Embryonic facial prominence (tissue), 1 donor: ENCODE measurements at regions not wholly inside any gene's neighbourhood (a gene's known extent, or its start where the extent isn't known, plus 50 kb on each side); places are given as distances from the start of the nearest gene placed in this dataset.
"Not testable (repeated sequence)": the region's sequence is repeated elsewhere in the genome, so short reads cannot be mapped to it uniquely, and the experiment has no call there.

Source experiments
- DNase-seq: peaks from one replicate; pipeline ENCODE4 v3.0.0-alpha.2; 2016; ENCODE audit errors: extremely low spot score

DNA sequence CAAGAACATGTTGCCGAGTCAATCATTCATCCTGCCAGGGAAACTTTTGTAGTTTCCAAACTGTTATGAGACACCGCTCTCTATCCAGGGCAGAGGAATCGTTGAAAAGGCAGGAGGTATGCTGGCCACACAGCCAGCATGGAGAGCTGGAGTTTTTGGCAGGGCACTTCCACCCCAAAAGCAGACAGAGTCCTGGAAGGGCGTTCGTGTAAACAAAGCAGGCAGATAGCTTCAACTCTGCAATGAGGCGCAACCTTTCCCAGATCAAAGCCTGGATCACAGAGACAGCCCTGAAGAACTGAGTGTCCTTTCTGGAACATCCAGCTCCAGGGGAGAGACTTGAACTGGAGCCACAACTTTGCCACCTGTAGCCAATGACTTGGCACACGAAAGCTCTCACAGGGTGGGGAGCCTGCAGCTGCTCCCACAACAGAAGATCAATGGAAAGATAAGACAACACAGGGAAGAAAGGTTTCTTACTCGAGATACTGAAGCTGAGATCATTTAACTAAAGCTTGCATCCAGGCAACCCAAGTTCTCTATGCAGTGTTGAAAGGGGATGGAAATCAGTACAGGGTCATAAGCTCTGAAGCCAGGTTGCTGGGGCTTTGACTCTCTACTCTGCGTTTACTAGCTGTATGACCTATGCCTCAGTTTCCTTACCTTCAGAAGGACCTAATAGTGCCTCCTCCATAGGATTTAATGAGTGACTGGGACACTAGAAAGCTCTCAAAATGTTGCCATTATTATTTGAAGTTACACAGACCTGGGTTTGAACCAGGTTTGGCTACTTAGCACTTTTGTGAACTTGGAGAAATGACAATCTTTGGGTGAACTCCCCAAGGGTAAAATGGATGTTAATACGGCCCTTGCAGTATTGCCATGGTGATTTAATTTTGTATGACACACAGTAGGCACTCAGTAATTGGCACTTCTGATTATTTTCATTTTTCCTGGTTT, 434.8 kb upstream of the NPVF start:
- no peak for DNase-seq

DNA sequence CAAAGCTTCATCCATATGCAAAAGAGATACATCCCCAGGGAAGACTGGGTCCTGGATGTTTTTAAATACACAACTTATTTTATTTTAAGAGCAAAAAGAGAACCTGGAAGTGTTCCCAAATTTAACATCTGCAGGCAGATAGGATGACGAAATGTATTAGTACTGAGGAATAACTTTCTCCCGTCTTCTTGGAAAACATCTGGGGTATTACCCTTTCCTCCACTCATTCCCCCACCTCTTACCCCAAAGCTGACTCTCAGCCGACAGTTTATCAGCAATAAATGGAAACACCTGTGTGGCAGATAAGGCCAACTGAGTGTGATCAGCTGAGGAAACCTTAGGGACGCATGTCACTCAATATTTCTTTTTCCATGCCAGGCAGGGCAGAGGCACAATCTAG, 435.6 kb upstream of the NPVF start:
- peak; percentile 73 for DNase-seq

DNA sequence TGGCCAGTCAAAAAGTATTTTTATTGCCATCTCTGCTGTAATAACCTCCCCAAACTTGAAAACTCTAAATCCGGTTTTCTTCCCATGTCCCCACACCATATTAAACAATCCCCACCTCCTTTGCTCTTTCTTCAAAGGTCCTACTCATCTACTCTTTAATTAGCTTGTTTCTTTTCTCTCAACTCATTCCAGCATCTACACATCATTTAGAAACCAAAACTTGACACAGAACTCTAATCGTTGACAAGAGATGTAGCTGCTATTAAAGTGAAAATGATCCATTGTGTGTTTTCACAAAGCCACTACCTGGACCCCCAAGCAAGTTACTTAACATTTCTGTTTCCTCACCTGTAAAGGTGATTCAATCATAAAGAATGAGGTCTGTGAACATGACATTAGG, 436.3 kb upstream of the NPVF start:
- DNase-seq, result no peak

DNA sequence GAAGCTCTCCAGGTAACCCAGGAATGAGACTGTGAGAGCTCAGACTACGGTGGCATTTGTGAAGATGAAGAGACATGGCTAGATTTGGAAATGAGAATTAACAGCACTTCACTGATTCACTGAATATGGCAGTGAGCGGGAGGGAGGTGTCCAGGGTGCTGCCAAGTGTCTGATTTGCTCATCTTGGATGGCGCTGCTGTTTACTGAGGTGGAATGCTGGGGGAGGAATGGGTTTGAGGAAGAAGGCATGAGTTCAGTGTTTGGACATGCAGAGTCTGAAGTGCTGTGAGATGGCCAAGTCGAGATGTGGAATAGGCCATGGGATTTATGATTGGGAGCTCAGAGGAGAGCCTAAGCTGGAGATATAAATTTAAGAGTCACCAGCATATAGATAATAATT, 437.1 kb upstream of the NPVF start:
- no peak for DNase-seq

DNA sequence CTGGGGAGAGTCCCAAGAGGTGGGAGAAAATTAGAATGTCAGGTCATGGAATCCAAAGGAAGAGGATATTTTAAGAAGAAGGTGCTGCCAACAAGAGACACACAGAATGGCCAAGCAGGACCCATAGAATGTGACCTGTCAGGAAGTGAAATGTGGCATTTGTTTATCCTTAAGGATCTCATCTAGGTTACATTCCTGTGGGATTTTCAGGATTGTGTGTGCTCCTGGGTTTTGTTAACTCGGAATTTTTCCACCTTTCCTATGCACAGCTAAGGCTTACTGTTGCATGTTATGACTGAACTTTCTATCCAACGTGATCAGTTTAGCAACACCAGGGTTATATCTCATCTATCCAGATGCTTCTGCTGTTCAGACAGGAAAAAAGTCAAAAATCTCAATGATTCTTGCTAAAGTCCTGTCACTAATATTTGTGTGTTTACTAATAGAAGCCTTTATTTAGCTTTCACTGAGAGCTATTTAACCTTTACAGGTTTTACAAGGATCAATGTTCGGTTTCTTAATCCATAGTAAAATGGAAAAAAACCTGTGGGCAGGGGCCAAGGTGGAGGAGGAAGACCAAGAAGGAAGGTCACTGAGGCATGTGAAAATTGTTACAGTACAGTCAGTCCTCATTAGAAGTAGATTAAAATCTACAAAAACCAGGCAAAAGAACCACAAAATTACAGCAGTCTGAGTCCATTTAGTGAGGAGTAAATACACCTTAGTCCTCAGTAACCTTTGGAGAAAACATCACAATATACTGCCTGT, 437.8 kb upstream of the NPVF start:
- DNase-seq, result no peak

DNA sequence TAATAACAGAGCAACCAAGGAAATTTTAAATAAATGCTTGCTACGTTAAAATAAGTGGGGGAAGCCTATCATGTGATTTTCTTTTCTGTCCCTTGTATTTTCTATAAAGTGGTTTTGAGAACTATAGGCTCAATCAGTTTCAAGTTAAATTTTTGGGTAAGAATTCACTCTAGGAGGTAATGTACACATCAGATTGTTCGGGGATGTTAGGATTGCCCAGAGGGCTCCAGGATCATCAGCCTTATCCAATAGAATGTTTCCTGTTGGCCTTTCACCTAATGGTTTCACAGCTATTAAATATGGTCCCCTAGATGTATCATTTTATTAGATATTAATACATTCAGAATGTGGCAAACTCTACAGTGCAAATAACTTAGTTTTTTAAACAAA, 438.4 kb upstream of the NPVF start:
- no peak for DNase-seq

DNA sequence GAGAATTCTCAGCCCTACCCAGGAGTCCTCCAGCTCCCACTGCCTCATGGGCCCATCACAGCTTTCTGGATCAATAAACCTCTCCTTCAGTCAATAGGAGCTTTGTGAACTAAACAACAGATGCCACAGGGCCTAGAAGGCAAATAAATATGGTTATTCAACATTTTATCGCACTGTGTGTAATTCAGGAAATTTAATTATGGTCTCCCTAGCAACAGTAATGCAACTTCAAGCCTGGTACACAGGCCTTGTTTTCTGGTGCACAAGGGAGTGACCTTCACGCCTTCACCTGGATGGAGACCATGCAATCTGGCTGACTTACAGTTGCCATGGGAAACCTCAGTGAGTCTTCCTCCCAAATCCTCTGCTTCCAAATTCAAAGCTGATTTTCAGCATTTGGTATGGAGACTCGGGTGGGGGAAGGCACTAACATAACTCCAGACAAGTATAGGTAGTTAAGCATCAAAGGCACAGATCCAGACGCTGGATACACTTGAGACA, 441.0 kb upstream of the NPVF start:
- DNase-seq, result no peak

DNA sequence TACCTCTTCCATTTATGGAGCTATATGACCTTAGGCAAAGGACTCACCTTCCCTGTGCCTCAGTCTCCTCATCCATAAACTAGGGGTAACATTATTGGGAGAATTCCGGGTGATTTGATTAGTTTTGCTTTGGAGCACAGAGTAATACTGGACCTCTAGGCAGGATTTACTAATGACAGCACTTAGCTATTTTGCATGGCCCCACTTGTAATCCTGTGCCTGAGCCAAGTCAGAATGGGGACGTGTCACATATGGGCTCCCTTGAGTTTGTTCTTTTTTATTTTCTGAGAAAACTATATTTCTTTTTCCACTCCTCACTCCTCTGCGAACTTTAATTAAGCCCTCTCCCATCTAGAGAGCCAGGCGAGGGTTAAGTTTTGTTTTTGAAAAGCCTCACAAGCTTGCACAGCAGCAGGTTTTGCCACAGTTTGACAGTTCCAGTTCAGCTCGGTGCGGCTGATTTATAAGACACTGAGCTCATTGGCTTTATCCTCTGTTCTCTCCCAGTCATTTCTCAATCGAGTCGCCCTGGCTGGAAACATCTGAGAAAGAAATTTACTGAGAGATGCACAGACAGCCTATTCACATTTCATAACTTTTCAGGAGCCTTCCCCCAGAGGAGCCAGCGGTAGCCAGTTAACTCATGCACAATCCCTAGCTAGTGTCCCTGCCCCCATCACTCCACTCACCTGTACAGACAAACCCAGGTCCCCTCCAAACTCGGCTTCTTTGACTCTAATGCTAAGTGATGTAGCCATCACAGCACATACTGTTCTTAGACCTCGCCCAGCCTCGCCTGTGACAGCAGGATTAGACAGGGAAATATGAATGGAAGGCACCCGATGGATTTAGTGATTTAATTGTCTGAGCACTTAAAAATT, 441.9 kb upstream of the NPVF start:
- DNase-seq, result no peak

DNA sequence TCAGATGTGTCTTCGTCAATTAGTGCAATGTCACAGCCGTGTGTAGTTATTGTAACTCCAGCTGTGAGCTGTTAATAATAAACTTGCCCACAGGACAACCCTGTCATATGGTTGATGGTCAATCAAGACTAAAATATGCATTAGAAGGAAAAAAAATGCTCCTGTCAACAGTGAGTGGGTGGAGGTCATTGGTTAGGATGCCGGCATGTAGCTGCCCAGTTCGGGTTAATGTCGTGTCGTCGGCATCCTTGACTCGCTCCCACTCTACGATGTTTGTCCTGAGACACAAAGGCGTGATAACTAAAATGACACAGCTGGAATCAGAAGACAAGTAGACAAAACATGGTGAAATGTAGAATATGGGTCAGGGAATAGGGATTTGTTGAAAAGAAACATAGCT, 442.8 kb upstream of the NPVF start:
- no peak for DNase-seq

DNA sequence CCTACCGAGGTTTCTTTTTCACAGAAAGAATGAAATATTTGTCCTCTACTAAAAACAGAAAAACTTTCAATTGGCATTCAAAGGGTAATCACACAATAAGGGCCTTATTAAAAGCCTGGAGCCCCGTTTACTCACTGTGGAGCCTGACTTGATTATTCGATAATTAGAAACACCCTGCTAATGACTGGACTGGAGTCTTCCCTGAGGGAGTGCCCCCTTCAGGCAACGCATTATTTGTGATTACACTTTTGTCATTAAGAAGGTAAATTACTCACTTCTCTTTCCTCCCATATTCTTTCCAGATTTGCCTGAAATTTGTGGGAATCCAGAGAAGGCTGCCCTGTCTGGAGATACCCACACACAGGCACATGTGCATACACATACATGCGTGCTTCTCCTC, 444.2 kb upstream of the NPVF start:
- no peak for DNase-seq

DNA sequence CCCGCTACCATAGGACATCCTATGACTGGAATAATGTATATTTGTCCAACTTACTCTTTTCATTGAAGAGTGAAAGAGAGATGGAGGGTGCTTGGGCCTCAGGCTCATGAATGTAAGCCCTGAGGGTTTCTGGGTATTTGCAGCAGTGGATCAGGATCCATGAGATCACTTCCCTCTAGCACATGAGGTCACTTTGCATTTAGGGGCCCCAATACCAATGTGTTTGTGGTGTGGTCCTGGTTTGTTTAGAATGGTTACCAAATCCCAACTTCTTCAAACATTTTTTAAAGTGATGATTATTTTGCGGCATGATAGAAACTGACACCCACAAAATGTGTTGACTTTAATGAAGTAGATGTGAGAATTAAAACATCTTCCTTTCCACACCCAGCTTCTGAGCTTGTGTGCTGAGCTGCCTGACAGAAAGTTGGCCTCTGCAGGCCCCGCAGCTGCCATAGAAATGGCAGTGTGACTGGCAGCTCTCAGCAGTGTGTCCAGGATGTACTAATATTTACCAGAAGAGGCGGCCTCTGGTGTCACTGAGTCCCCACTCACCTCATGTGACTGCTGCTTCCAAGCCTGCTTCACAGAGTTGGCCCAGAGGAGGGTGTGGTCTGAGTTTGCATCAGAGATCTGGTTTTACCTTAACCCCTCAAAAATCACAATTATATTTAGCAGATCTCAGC, 447.6 kb upstream of the NPVF start:
- DNase-seq, result no peak

DNA sequence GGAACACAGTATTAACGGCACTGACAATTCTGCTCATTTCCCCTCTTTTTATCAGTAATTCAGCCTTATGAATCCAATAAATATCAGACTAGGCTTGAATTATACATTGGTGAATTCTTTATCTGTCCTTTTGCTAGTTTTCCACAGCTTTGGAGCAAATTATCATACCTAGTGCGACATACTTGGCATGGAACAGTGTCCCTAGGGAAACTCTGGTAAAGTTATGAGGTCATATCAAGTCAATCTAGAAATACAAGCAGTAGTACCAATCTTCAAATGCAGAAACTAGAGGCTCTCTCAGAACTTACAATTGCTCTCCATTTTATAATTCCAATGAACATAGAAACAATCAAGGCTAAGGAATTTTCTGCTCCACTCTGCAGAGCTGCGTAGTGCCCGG, 449.3 kb upstream of the NPVF start:
- DNase-seq, result no peak

DNA sequence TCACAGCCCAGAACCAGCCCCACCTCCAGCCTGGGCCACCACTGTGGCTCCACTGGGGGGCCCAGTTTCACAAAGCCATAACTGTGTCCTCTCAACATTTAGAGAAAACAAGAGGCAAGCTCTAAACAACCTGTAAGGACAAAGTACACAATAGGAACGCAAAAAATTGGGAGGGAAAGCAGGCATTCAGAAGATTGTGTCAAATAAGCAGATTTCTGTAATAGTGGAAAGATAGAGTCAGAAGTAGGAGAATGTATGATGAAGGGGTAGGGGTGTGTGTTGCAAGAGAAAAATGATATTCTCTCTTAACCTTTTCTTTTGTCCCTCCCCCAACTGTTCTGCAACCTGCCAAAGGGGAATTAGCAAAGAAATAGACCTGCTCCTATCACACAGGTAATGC, 449.9 kb upstream of the NPVF start:
- no peak for DNase-seq

DNA sequence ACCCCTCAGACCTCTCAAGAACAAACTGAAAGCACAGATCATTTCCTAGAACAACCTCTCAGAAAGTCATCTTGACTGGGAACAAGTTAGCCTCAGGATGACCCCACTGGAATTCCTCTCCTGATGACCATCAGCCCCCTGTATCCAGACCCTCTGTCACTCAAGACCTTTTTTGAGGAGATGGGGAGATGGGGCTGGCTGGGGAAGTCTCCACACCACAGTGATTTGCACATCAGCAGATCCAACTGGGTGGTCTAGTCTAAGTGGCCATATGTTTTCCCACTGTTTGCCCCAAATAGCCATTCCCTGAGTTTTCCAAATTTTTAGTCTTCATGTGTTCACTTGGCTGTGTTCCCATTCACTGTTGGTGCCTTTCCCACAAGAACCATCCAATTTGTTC, 452.4 kb upstream of the NPVF start:
- no peak for DNase-seq

DNA sequence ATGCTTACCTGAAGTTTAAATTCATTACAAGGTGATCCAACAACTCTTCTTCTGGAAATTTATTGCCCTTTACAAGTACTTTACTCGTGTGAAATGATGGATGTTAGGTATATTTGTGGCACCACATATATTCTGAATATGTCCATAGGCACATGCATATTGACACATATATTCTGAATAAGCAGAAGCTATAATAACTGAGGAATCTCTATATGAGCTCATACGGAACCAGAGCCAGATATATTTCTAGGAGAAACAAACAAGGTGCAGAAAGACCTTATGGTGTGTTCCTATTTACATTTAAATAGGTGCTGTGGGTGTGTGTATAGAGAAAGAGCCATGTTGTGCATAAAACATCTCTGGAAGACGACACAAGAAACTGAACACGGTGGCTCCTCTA, 456.1 kb upstream of the NPVF start:
- no peak for DNase-seq

DNA sequence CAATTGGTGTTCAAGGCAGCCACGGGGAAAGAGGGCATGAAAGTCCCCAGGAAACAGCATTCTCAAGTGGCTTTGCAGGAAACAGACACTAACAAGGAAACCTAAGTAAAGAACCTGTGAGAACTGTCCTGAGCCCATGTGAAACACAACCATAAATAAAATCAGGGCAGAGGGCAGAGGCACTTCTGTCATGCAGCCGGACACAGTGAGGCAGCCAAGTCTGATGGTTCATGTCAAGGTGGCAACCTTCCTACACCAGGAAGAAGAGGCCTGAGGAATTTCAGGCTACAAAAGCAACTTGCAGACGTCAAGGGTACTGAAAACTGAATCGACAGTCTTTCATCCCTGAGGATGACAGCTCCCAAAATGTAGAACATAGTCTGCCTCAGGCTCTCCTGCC, 458.2 kb upstream of the NPVF start:
- DNase-seq, result no peak

DNA sequence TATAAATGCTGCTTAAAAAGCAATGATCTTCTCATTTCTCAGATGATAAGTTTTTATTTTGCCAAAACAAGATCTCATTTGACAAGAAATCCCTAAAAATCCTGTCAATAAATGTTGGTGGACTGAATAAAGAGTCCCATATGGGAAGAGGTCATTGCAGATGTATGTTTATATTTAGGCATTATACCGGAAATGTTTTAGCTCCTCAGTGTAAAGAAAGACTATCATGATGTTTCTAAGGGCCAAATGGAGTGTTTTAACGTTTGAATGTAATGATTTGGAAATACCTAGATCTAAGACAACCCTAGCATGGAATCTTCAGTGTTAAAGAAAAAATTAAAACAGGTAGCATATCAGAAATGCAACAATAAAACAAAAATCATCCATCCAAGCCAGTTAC, 457.8 kb upstream of the NFE2L3 start:
- no peak for DNase-seq

DNA sequence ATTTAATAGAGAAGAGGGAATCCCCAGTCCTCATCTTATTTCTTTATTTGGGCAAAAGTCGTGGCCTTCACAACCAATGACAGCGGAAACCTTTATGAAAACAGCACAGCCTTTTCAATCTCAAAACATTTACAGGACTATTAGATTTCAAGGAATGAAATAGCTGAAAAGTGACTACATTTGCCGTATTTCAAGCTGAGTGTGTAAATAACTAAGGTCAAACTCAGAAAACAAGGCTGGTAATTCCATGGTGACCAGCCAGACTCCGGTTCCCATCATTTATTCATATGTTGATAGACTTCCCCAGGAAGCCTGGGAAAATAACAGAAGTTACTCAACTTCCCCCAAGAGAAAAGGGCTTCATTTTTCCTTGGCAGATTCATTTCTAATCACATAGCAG, 457.3 kb upstream of the NFE2L3 start:
- no peak for DNase-seq

DNA sequence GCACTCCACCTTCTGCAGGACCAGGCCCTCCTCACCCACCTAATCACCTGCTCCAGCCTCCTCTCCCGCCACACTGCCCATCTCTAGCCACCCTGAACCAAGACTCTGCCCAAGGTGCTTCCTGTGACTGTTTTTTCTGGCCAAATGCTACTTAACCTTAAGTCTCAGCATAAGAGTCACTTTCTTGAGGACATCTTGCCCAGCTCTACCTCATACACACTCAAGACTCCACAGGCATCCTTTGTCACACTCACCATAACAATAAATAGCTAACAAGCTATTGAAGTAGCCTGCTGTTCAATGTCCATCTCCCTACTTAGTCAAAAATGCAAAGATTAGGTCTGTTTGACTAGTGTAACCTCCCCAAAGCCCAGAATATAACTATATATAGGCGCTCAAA, 455.4 kb upstream of the NFE2L3 start:
- DNase-seq, result no peak

DNA sequence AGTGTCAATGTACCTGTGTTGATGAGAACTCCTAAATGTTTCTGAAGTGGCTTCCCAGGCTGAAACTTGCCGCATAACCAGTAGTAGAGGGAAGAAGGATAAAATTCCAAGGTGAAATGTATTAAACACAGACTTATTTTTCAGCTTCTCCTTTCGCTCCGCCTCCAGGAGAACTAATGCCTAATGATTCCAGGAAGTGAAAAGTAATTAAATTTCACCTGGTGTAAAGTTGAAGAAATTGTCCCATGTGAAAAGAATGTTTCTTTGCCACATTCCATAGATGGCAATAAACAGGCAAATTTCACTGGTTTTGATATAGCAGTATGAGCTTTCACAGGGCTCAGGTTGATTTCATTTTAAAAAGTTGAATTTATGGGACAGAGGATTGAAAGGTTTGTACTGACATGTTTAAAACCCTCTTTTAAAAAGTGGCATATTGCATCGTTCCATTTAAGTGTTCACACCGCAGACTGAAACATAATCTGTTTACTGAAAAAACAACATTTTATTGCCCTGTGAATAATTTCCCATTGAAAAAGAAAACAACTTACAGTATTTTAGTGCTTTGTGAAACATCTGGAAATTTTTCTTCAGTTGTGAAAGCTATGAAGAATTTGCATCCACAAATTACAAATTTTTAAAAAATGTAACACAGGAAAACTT, 453.4 kb upstream of the NFE2L3 start:
- no peak for DNase-seq

DNA sequence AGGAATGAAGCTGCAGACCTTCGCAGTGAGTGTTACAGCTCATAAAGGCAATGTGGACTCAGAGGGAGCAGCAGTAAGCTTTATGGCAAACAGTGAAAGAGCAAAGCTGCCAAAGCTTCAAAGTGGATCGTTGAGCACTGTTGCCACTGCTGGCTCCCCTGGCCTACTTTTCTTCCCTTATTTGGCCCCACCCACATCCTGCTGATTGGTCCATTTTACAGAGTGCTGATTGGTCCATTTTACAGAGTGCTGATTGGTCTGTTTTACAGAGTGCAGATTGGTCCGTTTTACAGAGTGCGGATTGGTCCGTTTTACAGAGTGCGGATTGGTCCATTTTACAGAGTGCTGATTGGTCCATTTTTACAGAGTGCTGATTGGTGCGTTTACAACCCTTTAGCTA, 451.9 kb upstream of the NFE2L3 start:
- not testable (repeated sequence) for DNase-seq
